ENCODE measurements at regions not wholly inside any gene's neighbourhood (a gene's known extent, or its start where the extent isn't known, plus 50 kb on each side); places are given as distances from the start of the nearest gene placed in this dataset.

DNA sequence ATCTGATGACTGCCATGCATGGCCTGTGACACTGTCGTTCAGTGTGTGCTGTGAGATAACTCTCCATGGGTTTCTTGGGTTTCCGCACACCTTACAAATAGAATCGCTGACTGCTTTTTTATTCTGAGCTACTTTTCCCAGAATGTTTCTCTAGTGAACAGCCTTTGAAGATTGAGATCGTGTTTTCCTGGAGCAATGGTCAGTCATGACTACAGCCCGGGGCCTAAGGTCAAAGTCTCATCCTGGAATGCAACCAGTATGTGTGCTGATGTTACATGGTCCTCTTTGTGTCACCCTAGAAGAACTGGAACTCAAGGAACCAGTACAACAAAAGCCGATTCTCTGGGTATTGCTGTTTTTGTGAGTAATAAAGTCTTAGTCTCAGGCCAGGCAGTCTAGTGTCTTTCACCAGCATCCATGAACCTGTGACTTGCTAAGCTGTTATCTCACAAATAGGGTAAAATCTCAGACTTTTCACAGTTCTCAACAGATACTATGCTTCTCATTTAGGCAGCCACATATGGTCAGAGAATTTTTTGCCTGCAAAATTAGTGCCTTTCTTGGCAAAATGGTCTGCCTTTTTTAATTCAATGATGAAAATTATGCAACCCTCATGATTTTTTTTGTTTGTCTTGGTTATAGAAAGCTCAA, 124.9 kb upstream of the PIEZO2 start (continued):
- TF ChIP-seq ZNF101 (CRISPR knock-in tag; IDR thresholded peaks at IDR 0.05; ENCODE audit: borderline replicate concordance, low read depth) (no peak), ZNF816 (CRISPR knock-in tag; IDR thresholded peaks at IDR 0.05; ENCODE audit: borderline replicate concordance) (no peak), ZNF746 (CRISPR knock-in tag; IDR thresholded peaks at IDR 0.05) (no peak), KLF12 (CRISPR knock-in tag; IDR thresholded peaks at IDR 0.05; ENCODE audit: borderline replicate concordance) (no peak), TBP (CRISPR knock-in tag; IDR thresholded peaks at IDR 0.05) (no peak), ZNF644 (CRISPR knock-in tag; IDR thresholded peaks at IDR 0.05; ENCODE audit: low read depth) (peak; percentile 96), HES4 (CRISPR knock-in tag; IDR thresholded peaks at IDR 0.05; ENCODE audit: borderline replicate concordance) (no peak), ZFY (CRISPR knock-in tag; IDR thresholded peaks at IDR 0.05) (no peak), MIER2 (CRISPR knock-in tag; IDR thresholded peaks at IDR 0.05) (no peak), ZNF775 (CRISPR knock-in tag; IDR thresholded peaks at IDR 0.05; ENCODE audit: borderline replicate concordance) (no peak), HOXA5 (CRISPR knock-in tag; IDR thresholded peaks at IDR 0.05) (no peak), MAF1 (CRISPR knock-in tag; IDR thresholded peaks at IDR 0.05; ENCODE audit: borderline replicate concordance) (no peak), SALL1 (CRISPR knock-in tag; IDR thresholded peaks at IDR 0.05) (peak; percentile 63; the same call in 1 of the 2 replicates), TBL1XR1 (IDR thresholded peaks at IDR 0.05; ENCODE audit: borderline replicate concordance, low read length, partially characterized antibody) (peak; percentile 30), MLLT10 (CRISPR knock-in tag; IDR thresholded peaks at IDR 0.05) (no peak), HHEX (CRISPR knock-in tag; IDR thresholded peaks at IDR 0.05) (no peak), MZF1 (CRISPR knock-in tag; IDR thresholded peaks at IDR 0.05; ENCODE audit: borderline replicate concordance) (no peak), SMARCC2 (IDR thresholded peaks at IDR 0.05) (0 out of 2 replicates have a peak, but pooled peaks have one; percentile 22), GTF3A (CRISPR knock-in tag; conservative IDR thresholded peaks at IDR 0.05) (no peak), ZBTB7B (CRISPR knock-in tag; IDR thresholded peaks at IDR 0.05) (no peak), ZNF552 (CRISPR knock-in tag; IDR thresholded peaks at IDR 0.05; ENCODE audit: borderline replicate concordance) (no peak)
- TF ChIP-seq, protein P1, sequence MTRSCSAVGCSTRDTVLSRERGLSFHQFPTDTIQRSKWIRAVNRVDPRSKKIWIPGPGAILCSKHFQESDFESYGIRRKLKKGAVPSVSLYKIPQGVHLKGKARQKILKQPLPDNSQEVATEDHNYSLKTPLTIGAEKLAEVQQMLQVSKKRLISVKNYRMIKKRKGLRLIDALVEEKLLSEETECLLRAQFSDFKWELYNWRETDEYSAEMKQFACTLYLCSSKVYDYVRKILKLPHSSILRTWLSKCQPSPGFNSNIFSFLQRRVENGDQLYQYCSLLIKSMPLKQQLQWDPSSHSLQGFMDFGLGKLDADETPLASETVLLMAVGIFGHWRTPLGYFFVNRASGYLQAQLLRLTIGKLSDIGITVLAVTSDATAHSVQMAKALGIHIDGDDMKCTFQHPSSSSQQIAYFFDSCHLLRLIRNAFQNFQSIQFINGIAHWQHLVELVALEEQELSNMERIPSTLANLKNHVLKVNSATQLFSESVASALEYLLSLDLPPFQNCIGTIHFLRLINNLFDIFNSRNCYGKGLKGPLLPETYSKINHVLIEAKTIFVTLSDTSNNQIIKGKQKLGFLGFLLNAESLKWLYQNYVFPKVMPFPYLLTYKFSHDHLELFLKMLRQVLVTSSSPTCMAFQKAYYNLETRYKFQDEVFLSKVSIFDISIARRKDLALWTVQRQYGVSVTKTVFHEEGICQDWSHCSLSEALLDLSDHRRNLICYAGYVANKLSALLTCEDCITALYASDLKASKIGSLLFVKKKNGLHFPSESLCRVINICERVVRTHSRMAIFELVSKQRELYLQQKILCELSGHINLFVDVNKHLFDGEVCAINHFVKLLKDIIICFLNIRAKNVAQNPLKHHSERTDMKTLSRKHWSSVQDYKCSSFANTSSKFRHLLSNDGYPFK (CRISPR knock-in tag; IDR thresholded peaks at IDR 0.05; ENCODE audit: borderline replicate concordance) = no peak
- TF ChIP-seq, protein P2, sequence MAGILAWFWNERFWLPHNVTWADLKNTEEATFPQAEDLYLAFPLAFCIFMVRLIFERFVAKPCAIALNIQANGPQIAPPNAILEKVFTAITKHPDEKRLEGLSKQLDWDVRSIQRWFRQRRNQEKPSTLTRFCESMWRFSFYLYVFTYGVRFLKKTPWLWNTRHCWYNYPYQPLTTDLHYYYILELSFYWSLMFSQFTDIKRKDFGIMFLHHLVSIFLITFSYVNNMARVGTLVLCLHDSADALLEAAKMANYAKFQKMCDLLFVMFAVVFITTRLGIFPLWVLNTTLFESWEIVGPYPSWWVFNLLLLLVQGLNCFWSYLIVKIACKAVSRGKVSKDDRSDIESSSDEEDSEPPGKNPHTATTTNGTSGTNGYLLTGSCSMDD (CRISPR knock-in tag; IDR thresholded peaks at IDR 0.05) = no peak
- TF ChIP-seq, protein P3, sequence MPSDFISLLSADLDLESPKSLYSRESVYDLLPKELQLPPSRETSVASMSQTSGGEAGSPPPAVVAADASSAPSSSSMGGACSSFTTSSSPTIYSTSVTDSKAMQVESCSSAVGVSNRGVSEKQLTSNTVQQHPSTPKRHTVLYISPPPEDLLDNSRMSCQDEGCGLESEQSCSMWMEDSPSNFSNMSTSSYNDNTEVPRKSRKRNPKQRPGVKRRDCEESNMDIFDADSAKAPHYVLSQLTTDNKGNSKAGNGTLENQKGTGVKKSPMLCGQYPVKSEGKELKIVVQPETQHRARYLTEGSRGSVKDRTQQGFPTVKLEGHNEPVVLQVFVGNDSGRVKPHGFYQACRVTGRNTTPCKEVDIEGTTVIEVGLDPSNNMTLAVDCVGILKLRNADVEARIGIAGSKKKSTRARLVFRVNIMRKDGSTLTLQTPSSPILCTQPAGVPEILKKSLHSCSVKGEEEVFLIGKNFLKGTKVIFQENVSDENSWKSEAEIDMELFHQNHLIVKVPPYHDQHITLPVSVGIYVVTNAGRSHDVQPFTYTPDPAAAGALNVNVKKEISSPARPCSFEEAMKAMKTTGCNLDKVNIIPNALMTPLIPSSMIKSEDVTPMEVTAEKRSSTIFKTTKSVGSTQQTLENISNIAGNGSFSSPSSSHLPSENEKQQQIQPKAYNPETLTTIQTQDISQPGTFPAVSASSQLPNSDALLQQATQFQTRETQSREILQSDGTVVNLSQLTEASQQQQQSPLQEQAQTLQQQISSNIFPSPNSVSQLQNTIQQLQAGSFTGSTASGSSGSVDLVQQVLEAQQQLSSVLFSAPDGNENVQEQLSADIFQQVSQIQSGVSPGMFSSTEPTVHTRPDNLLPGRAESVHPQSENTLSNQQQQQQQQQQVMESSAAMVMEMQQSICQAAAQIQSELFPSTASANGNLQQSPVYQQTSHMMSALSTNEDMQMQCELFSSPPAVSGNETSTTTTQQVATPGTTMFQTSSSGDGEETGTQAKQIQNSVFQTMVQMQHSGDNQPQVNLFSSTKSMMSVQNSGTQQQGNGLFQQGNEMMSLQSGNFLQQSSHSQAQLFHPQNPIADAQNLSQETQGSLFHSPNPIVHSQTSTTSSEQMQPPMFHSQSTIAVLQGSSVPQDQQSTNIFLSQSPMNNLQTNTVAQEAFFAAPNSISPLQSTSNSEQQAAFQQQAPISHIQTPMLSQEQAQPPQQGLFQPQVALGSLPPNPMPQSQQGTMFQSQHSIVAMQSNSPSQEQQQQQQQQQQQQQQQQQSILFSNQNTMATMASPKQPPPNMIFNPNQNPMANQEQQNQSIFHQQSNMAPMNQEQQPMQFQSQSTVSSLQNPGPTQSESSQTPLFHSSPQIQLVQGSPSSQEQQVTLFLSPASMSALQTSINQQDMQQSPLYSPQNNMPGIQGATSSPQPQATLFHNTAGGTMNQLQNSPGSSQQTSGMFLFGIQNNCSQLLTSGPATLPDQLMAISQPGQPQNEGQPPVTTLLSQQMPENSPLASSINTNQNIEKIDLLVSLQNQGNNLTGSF (CRISPR knock-in tag; IDR thresholded peaks at IDR 0.05) = no peak
